GM12878 (cell line): ENCODE measurements at regions not wholly inside any gene's neighbourhood (a gene's known extent, or its start where the extent isn't known, plus 50 kb on each side); places are given as distances from the start of the nearest gene placed in this dataset.

Experiments
- ASH2L ChIP-seq: fragments of 300-600, 200-600 bp; sonication (generic); IDR thresholded peaks from 2 replicates; pipeline ENCODE4 v1.6.1; 2017; ENCODE audit warnings: low read depth, mild to moderate bottlenecking, borderline replicate concordance
- CEBPB ChIP-seq, 2 experiments: fragments of 150-350 bp in 1 of 2; IDR thresholded peaks; 2 replicates each; pipeline ENCODE4 v1.6.1; 2012 to 2014; ENCODE audit warnings: low read depth in 2 of 2, low read length in 2 of 2, borderline replicate concordance in 1 of 2, inconsistent platforms in 1 of 2
- CHD2 ChIP-seq: IDR thresholded peaks from 2 replicates; pipeline ENCODE4 v1.6.1; 2011; ENCODE audit warnings: low read depth, low read length, improper control_type of control experiment, borderline replicate concordance
- ETV6 ChIP-seq, 2 experiments: fragments of 450-650 bp in 1 of 2; IDR thresholded peaks in 1 of 2; conservative IDR thresholded peaks in 1 of 2; 2 replicates each; pipeline ENCODE4 v1.6.1; 2014; ENCODE audit warnings: antibody characterized with exemption in 1 of 2, borderline replicate concordance in 1 of 2, low read depth in 1 of 2, mild to moderate bottlenecking in 1 of 2, moderate library complexity in 1 of 2
- RB1 ChIP-seq: fragments of 450-650 bp; formaldehyde crosslinking; IDR thresholded peaks from 2 replicates; pipeline ENCODE4 v1.6.1; 2017; ENCODE audit warnings: mild to moderate bottlenecking, borderline replicate concordance
- RFX5 ChIP-seq: IDR thresholded peaks from 2 replicates; pipeline ENCODE4 v1.6.1; 2011; ENCODE audit warnings: low read depth, low read length, improper control_type of control experiment
- TF ChIP-seq, protein P1 (sequence below), 3 experiments: IDR thresholded peaks in 2 of 3; conservative IDR thresholded peaks in 1 of 3; 2 replicates each; pipeline ENCODE4 v1.5.1; 2011; ENCODE audit warnings: low read depth in 3 of 3, low read length in 3 of 3, mild to moderate bottlenecking in 3 of 3, control low read depth in 2 of 3, moderate library complexity in 2 of 3, inconsistent platforms in 1 of 3, mixed read lengths in 1 of 3; ENCODE audit not compliant: control insufficient read depth in 2 of 3, insufficient read depth in 1 of 3; ENCODE audit errors: extremely low read depth in 1 of 3
- TF ChIP-seq, protein P2 (sequence below): IDR thresholded peaks from 2 replicates; pipeline ENCODE4 v1.6.1; 2011; ENCODE audit warnings: borderline replicate concordance, low read depth, mild to moderate bottlenecking, moderate library complexity, low read length; ENCODE audit not compliant: insufficient read depth, poor library complexity, severe bottlenecking

DNA sequence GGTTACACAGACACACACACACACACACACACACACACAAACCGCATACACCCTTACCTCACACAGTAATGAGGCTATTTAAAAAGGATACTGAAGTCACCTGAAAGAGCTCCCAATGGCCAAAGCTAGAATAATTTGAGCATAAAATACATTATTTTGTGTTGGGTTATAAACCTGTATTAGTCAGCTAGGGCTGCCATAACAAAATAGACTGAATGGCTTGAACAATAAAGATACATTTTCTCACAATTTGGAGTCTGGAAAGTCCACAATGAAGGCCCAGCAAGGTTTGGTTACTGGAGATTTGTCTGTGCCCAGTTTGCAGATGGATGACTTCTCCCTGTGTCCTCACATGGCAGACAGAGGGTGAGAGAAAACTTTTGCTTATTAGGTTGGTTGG, 605.4 kb upstream of the REG3G start:
- TF ChIP-seq CEBPB (IDR thresholded peaks at IDR 0.05; ENCODE audit: borderline replicate concordance in 1 of 2, low read depth in 2 of 2, low read length in 2 of 2) (no peak), ETV6 (conservative IDR thresholded peaks at IDR 0.05 in 1 of 2, IDR thresholded peaks at IDR 0.05 in 1 of 2; ENCODE audit: borderline replicate concordance in 1 of 2, low read depth in 1 of 2) (no peak), RB1 (no peak), RFX5 (no peak), ASH2L (no peak), CHD2 (no peak)
- TF ChIP-seq, protein P1, sequence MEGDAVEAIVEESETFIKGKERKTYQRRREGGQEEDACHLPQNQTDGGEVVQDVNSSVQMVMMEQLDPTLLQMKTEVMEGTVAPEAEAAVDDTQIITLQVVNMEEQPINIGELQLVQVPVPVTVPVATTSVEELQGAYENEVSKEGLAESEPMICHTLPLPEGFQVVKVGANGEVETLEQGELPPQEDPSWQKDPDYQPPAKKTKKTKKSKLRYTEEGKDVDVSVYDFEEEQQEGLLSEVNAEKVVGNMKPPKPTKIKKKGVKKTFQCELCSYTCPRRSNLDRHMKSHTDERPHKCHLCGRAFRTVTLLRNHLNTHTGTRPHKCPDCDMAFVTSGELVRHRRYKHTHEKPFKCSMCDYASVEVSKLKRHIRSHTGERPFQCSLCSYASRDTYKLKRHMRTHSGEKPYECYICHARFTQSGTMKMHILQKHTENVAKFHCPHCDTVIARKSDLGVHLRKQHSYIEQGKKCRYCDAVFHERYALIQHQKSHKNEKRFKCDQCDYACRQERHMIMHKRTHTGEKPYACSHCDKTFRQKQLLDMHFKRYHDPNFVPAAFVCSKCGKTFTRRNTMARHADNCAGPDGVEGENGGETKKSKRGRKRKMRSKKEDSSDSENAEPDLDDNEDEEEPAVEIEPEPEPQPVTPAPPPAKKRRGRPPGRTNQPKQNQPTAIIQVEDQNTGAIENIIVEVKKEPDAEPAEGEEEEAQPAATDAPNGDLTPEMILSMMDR (IDR thresholded peaks at IDR 0.05 in 2 of 3, conservative IDR thresholded peaks at IDR 0.05 in 1 of 3; ENCODE audit: control insufficient read depth in 2 of 3, extremely low read depth in 1 of 3, insufficient read depth in 1 of 3, low read depth in 3 of 3, low read length in 3 of 3) = no peak
- TF ChIP-seq, protein P2, sequence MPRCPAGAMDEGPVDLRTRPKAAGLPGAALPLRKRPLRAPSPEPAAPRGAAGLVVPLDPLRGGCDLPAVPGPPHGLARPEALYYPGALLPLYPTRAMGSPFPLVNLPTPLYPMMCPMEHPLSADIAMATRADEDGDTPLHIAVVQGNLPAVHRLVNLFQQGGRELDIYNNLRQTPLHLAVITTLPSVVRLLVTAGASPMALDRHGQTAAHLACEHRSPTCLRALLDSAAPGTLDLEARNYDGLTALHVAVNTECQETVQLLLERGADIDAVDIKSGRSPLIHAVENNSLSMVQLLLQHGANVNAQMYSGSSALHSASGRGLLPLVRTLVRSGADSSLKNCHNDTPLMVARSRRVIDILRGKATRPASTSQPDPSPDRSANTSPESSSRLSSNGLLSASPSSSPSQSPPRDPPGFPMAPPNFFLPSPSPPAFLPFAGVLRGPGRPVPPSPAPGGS = no peak
